Neuronal stem cell (in vitro differentiated cells): ENCODE measurements at regions not wholly inside any gene's neighbourhood (a gene's known extent, or its start where the extent isn't known, plus 50 kb on each side); places are given as distances from the start of the nearest gene placed in this dataset.

Experiments used
- DNase-seq: peaks from one replicate; pipeline ENCODE4 v3.0.0-alpha.2; 2013; ENCODE audit warnings: low spot score
- H2AFZ ChIP-seq: one replicate; pipeline ENCODE4 v1.6.1; 2013; ENCODE audit warnings: mild to moderate bottlenecking, low read length, inconsistent platforms
- H2AK5ac ChIP-seq: 2 replicates; pipeline ENCODE4 v1.6.1; 2013; ENCODE audit warnings: low read depth, mild to moderate bottlenecking, inconsistent platforms, low read length, moderate library complexity, mixed read lengths
- H2BK120ac ChIP-seq: 2 replicates; pipeline ENCODE4 v1.6.1; 2013; ENCODE audit warnings: low read depth, mild to moderate bottlenecking, inconsistent platforms, low read length, moderate library complexity, mixed read lengths
- H2BK12ac ChIP-seq: one replicate; pipeline ENCODE4 v1.6.1; 2013; ENCODE audit warnings: low read length, inconsistent platforms
- H2BK15ac ChIP-seq: 2 replicates; pipeline ENCODE4 v1.6.1; 2013; ENCODE audit warnings: mild to moderate bottlenecking, low read length, inconsistent platforms, mixed read lengths
- H2BK5ac ChIP-seq: one replicate; pipeline ENCODE4 v1.6.1; 2013; ENCODE audit warnings: inconsistent platforms, mild to moderate bottlenecking, low read length, moderate library complexity
- H3K14ac ChIP-seq: one replicate; pipeline ENCODE4 v1.6.1; 2013; ENCODE audit warnings: low read length, inconsistent platforms
- H3K18ac ChIP-seq: 2 replicates; pipeline ENCODE4 v1.6.1; 2013; ENCODE audit warnings: low read length, inconsistent platforms
- H3K23ac ChIP-seq: 2 replicates; pipeline ENCODE4 v1.6.1; 2013; ENCODE audit warnings: low read depth, mild to moderate bottlenecking, mixed read lengths, low read length, inconsistent platforms; ENCODE audit not compliant: poor library complexity
- H3K27ac ChIP-seq: replicated peaks from 3 replicates; pipeline ENCODE4 v1.5.1; 2013; ENCODE audit warnings: low read length, inconsistent platforms
- H3K27me3 ChIP-seq, 3 experiments: 2 replicates each; pipeline ENCODE4 v1.6.1; 2013; ENCODE audit warnings: low read length in 3 of 3, mild to moderate bottlenecking in 2 of 3, inconsistent platforms in 1 of 3, low read depth in 1 of 3, mixed read lengths in 1 of 3, moderate library complexity in 1 of 3; ENCODE audit not compliant: control insufficient read depth in 3 of 3, insufficient read depth in 3 of 3
- H3K36me3 ChIP-seq, 2 donors: replicated peaks in 1 of 2; 2 replicates each; pipeline ENCODE4 v1.6.1; 2013; ENCODE audit warnings: low read length in 2 of 2; ENCODE audit not compliant: control insufficient read depth in 2 of 2, insufficient read depth in 2 of 2
- H3K4ac ChIP-seq: 2 replicates; pipeline ENCODE4 v1.6.1; 2013; ENCODE audit warnings: inconsistent platforms, mild to moderate bottlenecking, low read length, moderate library complexity
- H3K4me1 ChIP-seq, 2 donors: 1 replicate in 1 of 2; 2 replicates in 1 of 2; pipeline ENCODE4 v1.6.1; 2013; ENCODE audit warnings: low read length in 2 of 2, low read depth in 1 of 2; ENCODE audit not compliant: control insufficient read depth in 2 of 2, insufficient read depth in 1 of 2
- H3K4me2 ChIP-seq: one replicate; pipeline ENCODE4 v1.6.1; 2013; ENCODE audit warnings: mild to moderate bottlenecking, low read length, inconsistent platforms; ENCODE audit not compliant: insufficient read depth, poor library complexity, severe bottlenecking
- H3K4me3 ChIP-seq, 2 donors: 2 replicates each; pipeline ENCODE4 v1.5.1; 2013; ENCODE audit warnings: low read length in 2 of 2, mild to moderate bottlenecking in 2 of 2, inconsistent platforms in 1 of 2, moderate library complexity in 1 of 2
- H3K79me1 ChIP-seq: one replicate; pipeline ENCODE4 v1.6.1; 2013; ENCODE audit warnings: low read depth, mild to moderate bottlenecking, inconsistent platforms, low read length, moderate library complexity
- H3K9ac ChIP-seq: one replicate; pipeline ENCODE4 v1.6.1; 2013; ENCODE audit warnings: mild to moderate bottlenecking, low read depth, low read length, inconsistent platforms; ENCODE audit not compliant: poor library complexity
- H3K9me3 ChIP-seq, 2 donors: replicated peaks in 1 of 2; 2 replicates each; pipeline versions ENCODE3 to v1.6.1; 2013; ENCODE audit warnings: low read length in 2 of 2, mild to moderate bottlenecking in 2 of 2, inconsistent platforms in 1 of 2, low read depth in 1 of 2, mixed read lengths in 1 of 2, moderate library complexity in 1 of 2; ENCODE audit not compliant: control insufficient read depth in 2 of 2, insufficient read depth in 1 of 2
- H4K8ac ChIP-seq: one replicate; pipeline ENCODE4 v1.6.1; 2013; ENCODE audit warnings: low read depth, mild to moderate bottlenecking, inconsistent platforms, low read length, moderate library complexity
- H4K91ac ChIP-seq: one replicate; pipeline ENCODE4 v1.6.1; 2013; ENCODE audit warnings: low read length, low read depth, mild to moderate bottlenecking, inconsistent platforms; ENCODE audit not compliant: poor library complexity
- WGBS, 2 donors: extraction: QIAGEN DNeasy Blood & Tissue Kit; methylation state at CpG; one replicate each; pipeline ENCODE4 v1.1.7; 2013; ENCODE audit warnings: missing lambda C conversion rate in 2 of 2, mixed read lengths in 1 of 2; ENCODE audit not compliant: insufficient read length in 2 of 2, insufficient replicate concordance in 1 of 2; ENCODE audit errors: extremely low coverage in 2 of 2; 5-methylcytosine and 5-hydroxymethylcytosine counted together

GRCh38 chr4:101651778-101652177 is 138.8 kb upstream of the BANK1 start:
- H4K91ac ChIP-seq, result no peak overlapping the region
- H2BK15ac ChIP-seq, result no peak overlapping the region
- no peaks in the 10 kb centered on the region for H3K9me3 ChIP-seq
- no peaks in the 10 kb centered on the region for H3K79me1 ChIP-seq
- H3K9ac ChIP-seq, result no peak overlapping the region
- no peaks in the 10 kb centered on the region for H3K27me3 ChIP-seq
- no peak overlapping the region for H2BK120ac ChIP-seq
- no peak overlapping the region for H2BK12ac ChIP-seq
- no peak overlapping the region for H3K23ac ChIP-seq
- DNase-seq, result no peak
- no peak overlapping the region for H3K18ac ChIP-seq
- H4K8ac ChIP-seq, result no peak overlapping the region
- H3K4me1 ChIP-seq, result peaks cover 6 to 7% of the 10 kb centered on the region in 2 donors
- H2AFZ ChIP-seq, result no peak overlapping the region
- H3K36me3 ChIP-seq, result no peaks in the 10 kb centered on the region
- H3K4me3 ChIP-seq, result no peak overlapping the region
- no peak overlapping the region for H3K4ac ChIP-seq
- no CpG with 5 or more reads among the region's 3 CpGs for WGBS, 2 donors
- no peak overlapping the region for H3K4me2 ChIP-seq
- H3K27ac ChIP-seq, result no peak overlapping the region
- H2AK5ac ChIP-seq, result no peak overlapping the region
- no peak overlapping the region for H2BK5ac ChIP-seq
- H3K14ac ChIP-seq, result no peak overlapping the region

GRCh38 chr4:101649790-101650515 is 140.6 kb upstream of the BANK1 start:
- H4K8ac ChIP-seq, result no peak overlapping the region
- no peak overlapping the region for H3K23ac ChIP-seq
- no peak overlapping the region for H3K27ac ChIP-seq
- H2AK5ac ChIP-seq, result no peak overlapping the region
- WGBS, 2 donors, result 100% methylated on average over 1 of the region's 3 CpGs; no CpG with 5 or more reads in 1 of the 2 donors
- H3K27me3 ChIP-seq, result no peaks in the 10 kb centered on the region
- no peak overlapping the region for H2BK120ac ChIP-seq
- H3K9me3 ChIP-seq, result no peaks in the 10 kb centered on the region
- H3K4me2 ChIP-seq, result no peak overlapping the region
- H4K91ac ChIP-seq, result no peak overlapping the region
- H3K4ac ChIP-seq, result no peak overlapping the region
- no peak overlapping the region for H3K18ac ChIP-seq
- H2BK15ac ChIP-seq, result no peak overlapping the region
- H2BK12ac ChIP-seq, result no peak overlapping the region
- H3K36me3 ChIP-seq, result no peaks in the 10 kb centered on the region
- no peaks in the 10 kb centered on the region for H3K79me1 ChIP-seq
- peak overlapping the region; percentile 24 for H2AFZ ChIP-seq
- no peak overlapping the region for H3K4me3 ChIP-seq
- no peak overlapping the region for H3K14ac ChIP-seq
- peaks cover 0 to 6% of the 10 kb centered on the region in 2 donors for H3K4me1 ChIP-seq
- H3K9ac ChIP-seq, result no peak overlapping the region
- no peak for DNase-seq
- no peak overlapping the region for H2BK5ac ChIP-seq

- H3K27me3 ChIP-seq, result no peaks in the 10 kb centered on the region
- H2AFZ ChIP-seq, result no peak overlapping the region
- H3K79me1 ChIP-seq, result no peaks in the 10 kb centered on the region
- peak overlapping the region; percentile 1 for H3K9ac ChIP-seq
- H3K14ac ChIP-seq, result no peak overlapping the region
- no peaks in the 10 kb centered on the region for H3K9me3 ChIP-seq
- H3K36me3 ChIP-seq, result no peaks in the 10 kb centered on the region
- DNase-seq, result no peak
- H4K91ac ChIP-seq, result no peak overlapping the region
- no peak overlapping the region for H2BK120ac ChIP-seq
- H3K4ac ChIP-seq, result no peak overlapping the region
- no peak overlapping the region for H2BK15ac ChIP-seq
- no peak overlapping the region for H2BK12ac ChIP-seq
- no peak overlapping the region for H2AK5ac ChIP-seq
- H2BK5ac ChIP-seq, result no peak overlapping the region
- peaks cover 0 to 6% of the 10 kb centered on the region in 2 donors for H3K4me1 ChIP-seq
- H3K27ac ChIP-seq, result no peak overlapping the region
- H4K8ac ChIP-seq, result no peak overlapping the region
- no peak overlapping the region for H3K4me3 ChIP-seq
- no peak overlapping the region for H3K18ac ChIP-seq
- no peak overlapping the region for H3K23ac ChIP-seq
- H3K4me2 ChIP-seq, result no peak overlapping the region
Measured at GRCh38 chr4:101647710-101648034, 142.9 kb upstream of the BANK1 start.

GRCh38 chr4:101644516-101644915 is 146.0 kb upstream of the BANK1 start:
- Histone ChIP-seq H3K23ac (no peak overlapping the region), H2AK5ac (no peak overlapping the region), H3K36me3 (no peaks in the 10 kb centered on the region), H2AFZ (no peak overlapping the region), H3K4me3 (no peak overlapping the region), H3K9ac (no peak overlapping the region), H2BK12ac (no peak overlapping the region), H3K9me3 (no peaks in the 10 kb centered on the region), H2BK120ac (no peak overlapping the region), H2BK15ac (no peak overlapping the region), H2BK5ac (no peak overlapping the region), H3K4ac (no peak overlapping the region), H4K8ac (no peak overlapping the region), H3K79me1 (no peaks in the 10 kb centered on the region), H3K14ac (no peak overlapping the region), H3K4me1 (peaks cover 0 to 3% of the 10 kb centered on the region in 2 donors), H3K27ac (no peak overlapping the region), H3K27me3 (no peaks in the 10 kb centered on the region), H3K18ac (no peak overlapping the region), H4K91ac (no peak overlapping the region), H3K4me2 (no peak overlapping the region)
- no CpG with 5 or more reads among the region's 1 CpG for WGBS, 2 donors
- no peak for DNase-seq
